GM21717 (cell line): ENCODE measurements at regions not wholly inside any gene's neighbourhood (a gene's known extent, or its start where the extent isn't known, plus 50 kb on each side); places are given as distances from the start of the nearest gene placed in this dataset.

Experiments used
- ATAC-seq: cut with Tn5 transposase; IDR thresholded peaks from one replicate; pipeline ENCODE4 v1.9.1; 2021; ENCODE audit warnings: mild to moderate bottlenecking, moderate library complexity; ENCODE audit not compliant: unreplicated experiment

DNA sequence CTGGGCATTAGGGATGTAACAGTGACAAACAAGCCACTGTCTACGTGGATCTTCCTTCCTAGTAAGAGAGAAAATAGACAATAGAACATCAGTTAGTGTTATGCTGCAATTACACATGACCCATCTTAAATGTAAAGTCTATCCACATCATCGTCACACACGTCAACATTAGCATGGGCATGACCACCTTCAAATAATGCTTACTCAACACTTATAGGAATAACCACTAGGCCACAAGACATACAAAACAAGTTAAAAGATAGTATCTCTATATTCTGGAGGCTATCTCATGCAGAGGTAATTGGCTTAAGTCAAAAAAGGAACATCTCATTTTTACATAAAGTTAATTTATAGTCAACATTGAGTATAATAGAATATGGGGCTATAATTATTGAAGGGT is 156.5 kb downstream of the MOXD1 start:
- no peak for ATAC-seq

GRCh38 chr6:132236744-132237143 is 164.5 kb downstream of the MOXD1 start:
- no peak for ATAC-seq

GRCh38 chr6:132236281-132236680 is 165.0 kb downstream of the MOXD1 start:
- ATAC-seq, result no peak

DNA sequence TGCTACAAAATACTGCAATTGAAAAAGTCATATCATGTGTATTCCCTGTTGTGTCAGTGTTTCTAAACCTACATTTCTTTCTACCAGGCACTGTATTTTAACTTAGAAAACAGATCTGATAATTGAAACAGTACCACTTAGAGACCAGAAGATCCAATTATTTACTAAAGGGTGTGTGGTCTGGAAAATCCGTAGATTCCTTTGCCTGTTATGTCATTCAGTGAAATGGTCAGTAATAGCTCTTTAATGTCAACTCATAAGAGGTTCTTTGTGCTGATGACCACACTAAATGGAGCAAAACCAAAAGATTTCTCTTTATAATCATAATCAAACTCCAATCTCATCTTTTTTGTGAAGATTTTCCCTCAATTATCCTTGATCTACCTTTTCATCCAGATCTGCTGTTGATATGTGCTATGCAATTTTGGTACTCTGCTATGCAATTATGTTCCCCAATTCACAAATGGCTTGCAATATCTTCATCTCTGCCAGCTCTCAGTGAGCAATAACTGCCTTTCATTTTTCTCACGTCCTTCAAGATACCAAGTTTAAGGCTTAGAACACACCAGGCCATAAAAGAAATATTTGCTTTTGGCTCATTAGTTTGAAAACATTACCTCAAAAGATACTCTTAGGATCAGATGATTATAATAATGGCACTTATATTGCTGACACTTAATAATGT is 165.5 kb downstream of the MOXD1 start:
- no peak for ATAC-seq

DNA sequence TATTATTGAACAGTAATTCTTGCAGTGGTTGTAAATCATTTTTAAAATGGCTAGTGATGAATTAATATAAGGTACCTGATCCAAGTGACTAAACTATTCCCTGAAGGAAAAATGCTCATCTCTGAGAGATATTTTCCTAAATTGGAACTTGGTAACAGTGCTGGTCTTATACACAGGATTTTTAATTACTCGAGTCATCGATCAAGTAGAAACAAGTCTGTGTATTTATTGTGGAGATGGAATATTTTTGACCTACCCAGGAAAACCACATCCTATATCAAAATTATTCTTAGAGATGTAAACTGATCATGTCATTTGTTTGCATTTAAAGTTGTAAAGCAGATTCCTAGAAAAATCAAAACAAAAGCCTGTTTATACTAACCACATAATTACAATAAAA is 166.9 kb downstream of the MOXD1 start:
- ATAC-seq, result no peak

GRCh38 chr6:132231121-132231884 is 170.0 kb downstream of the MOXD1 start:
- no peak for ATAC-seq

- ATAC-seq, result no peak
Measured at GRCh38 chr6:132228894-132229293, 172.4 kb downstream of the MOXD1 start.

DNA sequence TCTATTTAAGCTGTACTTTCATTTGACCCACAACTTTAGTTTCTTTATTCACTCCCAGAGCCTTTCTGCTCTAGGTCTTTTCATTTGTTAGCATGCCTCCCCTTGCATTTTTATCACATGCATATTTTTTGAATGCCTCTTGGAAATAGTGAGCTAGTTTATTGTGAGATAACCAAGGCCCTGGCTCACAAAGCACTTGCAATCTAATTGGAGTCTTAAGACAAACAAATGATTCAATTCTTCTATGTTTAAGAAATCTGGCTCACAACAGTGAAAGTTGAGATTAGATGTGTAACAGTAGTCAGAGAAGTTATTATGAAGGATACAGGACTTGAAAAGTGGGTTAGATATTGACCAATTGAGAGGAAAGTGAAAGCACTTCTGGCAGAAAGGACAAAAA is 173.4 kb downstream of the MOXD1 start:
- no peak for ATAC-seq

DNA sequence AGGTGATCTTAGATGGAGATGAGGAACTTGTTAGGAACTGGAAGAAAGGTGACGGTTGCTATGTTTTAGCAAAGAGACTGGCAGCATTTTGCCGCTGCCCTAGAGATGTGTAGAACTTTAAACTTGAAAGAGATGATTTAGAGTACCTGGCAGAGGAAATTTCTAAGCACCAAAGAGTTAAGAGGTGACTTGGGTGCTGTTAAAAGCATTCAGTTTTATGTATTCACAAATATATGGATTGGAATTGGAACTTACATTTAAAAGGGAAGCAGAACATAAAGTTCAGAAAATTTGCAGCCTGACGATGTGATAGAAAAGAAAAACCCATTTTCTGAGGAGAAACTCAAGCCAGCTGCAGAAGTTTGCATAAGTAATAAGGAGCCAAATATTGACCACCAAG is 176.3 kb downstream of the MOXD1 start:
- ATAC-seq, result no peak

GRCh38 chr6:132220800-132221199 is 180.5 kb downstream of the MOXD1 start:
- no peak for ATAC-seq

DNA sequence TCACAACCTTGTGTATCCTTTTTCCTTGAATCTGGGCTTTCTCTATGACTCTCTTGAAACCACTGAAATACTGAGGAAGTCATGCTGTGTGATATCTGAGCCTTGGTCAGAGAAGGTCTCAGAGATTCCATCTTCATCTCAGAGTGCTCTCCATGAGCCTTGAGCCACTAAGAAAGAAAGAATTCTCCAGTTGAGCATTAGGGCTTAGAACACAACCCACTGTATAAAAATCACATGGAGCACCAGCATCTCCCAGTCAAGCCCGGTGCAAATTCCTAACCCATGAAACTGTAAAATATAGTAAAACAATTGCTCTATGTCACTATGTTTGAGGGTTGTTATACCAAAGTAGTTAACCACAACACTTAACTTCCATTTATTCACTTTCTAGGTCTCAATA is 181.4 kb downstream of the MOXD1 start:
- ATAC-seq, result no peak

- ATAC-seq, result no peak
Measured at GRCh38 chr6:132218059-132218696, 183.1 kb downstream of the MOXD1 start.

- no peak for ATAC-seq
Measured at GRCh38 chr6:132215805-132216204, 185.5 kb downstream of the MOXD1 start.

- no peak for ATAC-seq
Measured at GRCh38 chr6:132214716-132215115, 186.6 kb downstream of the MOXD1 start.

GRCh38 chr6:132213732-132214131 is 187.5 kb downstream of the MOXD1 start:
- ATAC-seq, result no peak

GRCh38 chr6:132213191-132213590 is 188.1 kb downstream of the MOXD1 start:
- no peak for ATAC-seq

- ATAC-seq, result no peak
Measured at GRCh38 chr6:132210886-132211563, 190.2 kb downstream of the MOXD1 start.

DNA sequence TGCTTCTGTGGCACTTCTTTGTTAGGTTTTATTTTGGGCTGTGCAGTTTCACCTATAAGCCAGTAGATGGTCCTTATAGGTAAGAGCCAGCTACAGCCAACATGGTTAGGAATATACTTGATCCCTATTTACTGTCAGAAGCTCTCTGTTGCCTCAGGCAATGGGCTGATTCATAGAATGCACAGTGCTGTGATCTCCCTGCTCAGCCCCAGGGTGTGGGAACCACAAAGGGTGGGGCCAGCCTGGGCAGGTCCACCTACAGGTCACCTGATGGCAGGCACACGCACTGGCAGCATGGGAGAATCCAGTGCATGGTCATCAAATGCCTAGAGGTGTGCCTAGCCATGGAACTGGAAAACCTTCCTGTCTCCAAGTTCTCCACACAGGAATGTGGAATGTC is 191.9 kb downstream of the MOXD1 start:
- no peak for ATAC-seq

DNA sequence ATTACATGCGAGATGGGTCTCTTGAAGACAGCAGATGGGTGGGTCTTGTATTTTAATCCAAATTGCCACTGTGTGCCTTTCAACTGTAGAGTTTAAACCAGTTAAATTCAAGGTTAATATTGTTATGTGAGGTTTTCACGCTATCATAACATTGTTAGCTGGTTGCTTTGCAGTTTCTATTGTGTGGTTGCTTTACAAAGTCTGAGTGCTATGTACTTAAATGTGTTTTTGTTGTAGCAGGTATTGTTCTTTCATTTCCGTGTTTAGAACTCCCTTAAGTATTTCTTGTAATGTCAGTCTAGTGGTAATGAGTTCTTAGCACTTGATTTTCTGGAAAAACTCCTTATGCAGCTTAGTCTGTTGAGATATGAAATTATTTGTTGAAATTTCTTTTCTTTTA is 193.3 kb downstream of the MOXD1 start:
- ATAC-seq, result no peak

- ATAC-seq, result no peak
Measured at GRCh38 chr6:132205946-132206345, 195.3 kb downstream of the MOXD1 start.

- no peak for ATAC-seq
Measured at GRCh38 chr6:132204591-132204990, 196.7 kb downstream of the MOXD1 start.

GRCh38 chr6:132202574-132202973 is 198.7 kb downstream of the MOXD1 start:
- no peak for ATAC-seq
